ENCODE measurements at regions not wholly inside any gene's neighbourhood (a gene's known extent, or its start where the extent isn't known, plus 50 kb on each side); places are given as distances from the start of the nearest gene placed in this dataset.

DNA sequence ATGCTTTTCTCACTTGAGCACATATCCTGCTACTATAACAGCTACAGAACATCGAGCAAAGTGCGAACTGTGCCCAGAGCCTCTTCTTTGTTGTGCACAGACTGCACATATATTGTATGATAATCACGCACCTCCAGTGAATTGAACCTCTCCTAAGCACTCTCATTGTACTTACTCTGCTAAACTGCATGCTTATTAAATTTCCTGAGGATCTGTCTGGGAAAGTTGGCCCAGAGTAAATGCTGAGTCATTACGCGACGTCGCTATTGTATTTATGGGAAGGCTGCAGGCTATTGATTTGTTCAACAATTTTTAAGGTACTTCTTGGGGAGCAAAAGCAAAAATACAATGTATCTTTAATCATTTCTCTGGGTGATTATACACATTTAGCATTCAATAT lies 399.6 kb upstream of the DSEL start:
- Histone ChIP-seq H3K9me3 (ENCODE audit: insufficient read depth in 2 of 2, low read depth in 1 of 2, low read length in 1 of 2) (no peaks in the 10 kb centered on the region), H4K5ac (ENCODE audit: insufficient read length, low read depth, low read length) (no peak overlapping the region), H2BK12ac (ENCODE audit: low read depth, low read length) (no peak overlapping the region), H2AFZ (ENCODE audit: low read length) (peak overlapping the region; percentile 94), H3K27me3 (replicated peaks in 1 of 4; ENCODE audit: control insufficient read depth in 3 of 4, extremely low read depth in 1 of 4, insufficient read depth in 3 of 4, low read length in 3 of 4) (no peaks in the 10 kb centered on the region), H3K18ac (ENCODE audit: extremely low read depth, low read length) (no peak overlapping the region), H4K91ac (replicated peaks; ENCODE audit: insufficient read length, low read length) (no peak overlapping the region), H3K4me2 (ENCODE audit: insufficient read depth in 1 of 2, low read depth in 2 of 2, low read length in 2 of 2) (no peak overlapping the region), H3K27ac (ENCODE audit: low read depth, low read length) (no peak overlapping the region), H2BK20ac (ENCODE audit: low read length) (no peak overlapping the region), H3K9ac (replicated peaks in 1 of 4; ENCODE audit: extremely low read depth in 1 of 4, low read depth in 3 of 4, low read length in 3 of 4) (no peak overlapping the region), H4K8ac (ENCODE audit: extremely low read depth, insufficient read depth, low read length) (no peak overlapping the region), H2AK5ac (ENCODE audit: low read depth, low read length) (no peak overlapping the region), H3K4me1 (replicated peaks in 1 of 4; ENCODE audit: control insufficient read depth in 3 of 4, insufficient read depth in 4 of 4, low read length in 3 of 4) (no peaks in the 10 kb centered on the region), H4K20me1 (replicated peaks in 1 of 2; ENCODE audit: control insufficient read depth in 1 of 2, insufficient read depth in 2 of 2, low read length in 2 of 2) (no peaks in the 10 kb centered on the region), H3K23me2 (ENCODE audit: low read depth, low read length) (no peaks in the 10 kb centered on the region), H2BK15ac (ENCODE audit: low read length) (no peak overlapping the region), H2BK5ac (ENCODE audit: low read depth, low read length) (no peak overlapping the region), H3K4me3 (ENCODE audit: extremely low read depth in 1 of 4, insufficient read depth in 2 of 4, low read depth in 3 of 4, low read length in 4 of 4) (no peak overlapping the region), H3K36me3 (ENCODE audit: control insufficient read depth in 2 of 4, insufficient read depth in 4 of 4, low read length in 3 of 4) (no peaks in the 10 kb centered on the region), H3K4ac (replicated peaks; ENCODE audit: insufficient read length, low read depth, low read length) (no peak overlapping the region), H2BK120ac (replicated peaks; ENCODE audit: low read depth, low read length) (no peak overlapping the region), H3K23ac (ENCODE audit: insufficient read length) (no peak overlapping the region), H3K14ac (ENCODE audit: insufficient read length) (no peak overlapping the region), H3K56ac (replicated peaks; ENCODE audit: insufficient read length, low read depth, low read length) (no peak overlapping the region), H3K79me2 (ENCODE audit: control insufficient read depth in 1 of 2, insufficient read depth in 2 of 2, low read length in 2 of 2) (no peaks in the 10 kb centered on the region), H3K79me1 (ENCODE audit: low read depth, low read length) (no peaks in the 10 kb centered on the region)
- no peak for DNase-seq (ENCODE audit: low read depth in 1 of 2, low spot score in 2 of 2)
- ChIA-PET CTCF (ENCODE audit: partially characterized antibody) (no interaction called here), POLR2A (ENCODE audit: partially characterized antibody) (no interaction called here)
- TF ChIP-seq CBX5 (IDR thresholded peaks at IDR 0.05; ENCODE audit: low read depth, low read length) (no peak), MAFK (IDR thresholded peaks at IDR 0.05; ENCODE audit: low read depth, low read length) (peak; percentile 48; the same call in 1 of the 2 replicates)
- 94% methylated on average over 7 of the region's 7 CpGs; no CpG with 5 or more reads in 1 of the 2 experiments for WGBS, 2 experiments (ENCODE audit: extremely low coverage in 1 of 2, insufficient coverage in 1 of 2, insufficient read length in 1 of 2, insufficient replicate concordance in 2 of 2, low coverage in 1 of 2, low lambda C conversion rate in 2 of 2, missing lambda C conversion rate in 1 of 2)
- no peak for FAIRE-seq
